Limb (tissue), 2 donors: ENCODE measurements at regions not wholly inside any gene's neighbourhood (a gene's known extent, or its start where the extent isn't known, plus 50 kb on each side); places are given as distances from the start of the nearest gene placed in this dataset.

Source experiments
- DNase-seq, 2 donors: peaks; one replicate each; pipeline ENCODE4 v3.0.0-alpha.2; 2016; ENCODE audit errors: extremely low spot score in 2 of 2

DNA sequence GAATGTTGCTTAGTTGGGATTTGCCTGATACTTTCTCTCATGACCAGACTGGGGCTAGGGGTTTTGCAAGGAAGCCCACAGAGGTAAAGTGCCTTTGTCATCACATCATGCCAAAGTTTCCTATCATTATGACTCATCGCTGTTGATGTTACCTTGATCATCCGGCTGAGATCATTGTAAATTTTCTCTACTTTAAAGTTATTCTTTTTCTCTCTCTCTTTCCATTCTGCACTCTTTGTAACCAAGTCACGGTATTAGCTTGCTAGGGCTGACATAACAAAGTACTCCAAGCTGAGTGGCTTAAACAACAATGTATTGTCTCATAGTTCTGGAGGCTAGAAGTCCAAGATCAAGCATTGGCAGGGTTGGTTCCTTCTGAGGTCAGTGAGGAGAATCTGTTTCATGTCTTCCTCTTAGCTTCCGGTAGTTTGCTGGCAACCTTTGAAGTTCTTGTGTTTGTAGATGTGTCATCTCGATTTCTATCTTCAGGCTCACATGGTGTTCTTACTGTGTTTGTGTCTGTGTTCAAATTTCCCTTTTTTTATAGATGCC, 113.0 kb downstream of the DTHD1 start:
- DNase-seq = no peak

DNA sequence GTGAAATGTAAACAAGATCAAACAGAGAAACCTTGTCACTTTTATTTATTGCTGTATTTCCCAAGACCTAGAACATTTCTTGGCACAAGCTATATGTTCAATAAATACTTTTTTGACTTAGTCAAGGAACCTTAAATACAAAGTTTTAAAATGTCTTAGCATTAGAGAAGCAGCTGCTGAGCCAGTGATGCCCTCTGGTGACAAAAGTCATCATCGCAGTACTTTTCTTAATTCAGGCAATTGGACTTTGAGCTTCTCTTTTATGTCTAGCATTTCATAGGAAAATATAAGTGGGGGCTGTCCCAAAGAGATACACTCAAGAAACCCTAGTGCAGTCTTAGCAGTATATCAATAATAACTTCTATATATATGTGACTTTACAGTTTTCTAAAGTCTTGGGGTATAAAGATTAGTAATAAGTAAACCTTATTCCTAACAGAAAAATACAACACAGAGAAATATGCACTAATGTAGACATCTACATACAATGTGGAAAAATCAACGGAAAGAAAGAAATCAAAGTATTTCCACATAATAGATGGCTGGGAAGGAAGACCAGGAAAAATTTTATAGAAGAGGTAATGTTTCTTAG, 118.4 kb downstream of the DTHD1 start:
- no peak for DNase-seq

DNA sequence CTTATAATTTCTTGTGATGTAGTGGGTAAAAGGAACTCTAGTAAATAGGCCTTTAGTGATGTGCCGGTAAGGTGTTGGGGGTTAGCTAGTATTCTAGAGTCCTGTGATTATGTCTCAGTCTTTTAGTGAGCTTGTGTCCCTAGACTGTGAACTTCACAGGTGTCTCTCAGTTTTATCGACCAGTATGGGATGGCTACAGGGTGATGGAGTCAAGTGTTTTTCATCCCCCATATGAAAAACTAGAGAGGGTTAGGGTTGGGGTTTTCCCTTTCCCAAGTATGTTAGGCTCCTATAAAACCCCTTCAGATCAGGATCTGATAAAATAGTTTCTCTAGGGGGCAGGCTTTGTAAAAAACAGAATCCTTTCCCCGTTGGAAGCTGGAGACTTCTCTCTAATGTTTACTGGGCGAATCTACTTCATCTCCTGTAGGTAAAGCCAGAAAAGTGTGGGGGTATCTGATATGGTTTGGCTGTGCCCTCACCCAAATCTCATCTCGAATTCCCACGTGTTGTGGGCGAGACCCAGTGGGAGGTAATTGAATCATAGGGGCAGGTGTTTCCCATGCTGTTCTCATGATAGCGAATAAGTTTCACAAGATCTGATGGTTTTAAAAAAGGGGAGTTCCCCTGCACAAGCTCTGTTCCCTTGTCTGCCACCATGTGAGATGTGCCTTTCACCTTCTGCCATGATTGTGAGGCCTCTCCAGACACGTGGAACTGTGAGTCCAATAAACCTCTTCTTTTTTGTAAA, 120.8 kb downstream of the DTHD1 start:
- no peak for DNase-seq

DNA sequence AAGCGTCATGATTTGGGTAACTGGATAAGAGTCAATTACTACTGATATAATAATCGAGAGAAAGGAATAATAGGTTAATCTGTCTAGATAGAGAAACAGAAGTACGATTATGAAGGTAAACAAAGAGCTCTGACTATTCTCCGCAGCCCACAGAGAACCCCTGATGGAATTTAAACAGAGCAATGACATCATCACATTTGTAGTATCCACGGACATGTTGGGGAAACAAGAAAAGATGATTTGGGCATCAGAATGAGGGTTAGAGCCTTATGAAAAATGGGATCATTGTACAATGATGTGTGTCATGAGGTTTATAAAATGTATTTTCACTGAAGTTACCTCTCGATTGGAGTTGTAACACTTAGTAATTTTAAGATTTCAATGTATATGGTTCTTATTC, 129.9 kb downstream of the DTHD1 start:
- no peak for DNase-seq

DNA sequence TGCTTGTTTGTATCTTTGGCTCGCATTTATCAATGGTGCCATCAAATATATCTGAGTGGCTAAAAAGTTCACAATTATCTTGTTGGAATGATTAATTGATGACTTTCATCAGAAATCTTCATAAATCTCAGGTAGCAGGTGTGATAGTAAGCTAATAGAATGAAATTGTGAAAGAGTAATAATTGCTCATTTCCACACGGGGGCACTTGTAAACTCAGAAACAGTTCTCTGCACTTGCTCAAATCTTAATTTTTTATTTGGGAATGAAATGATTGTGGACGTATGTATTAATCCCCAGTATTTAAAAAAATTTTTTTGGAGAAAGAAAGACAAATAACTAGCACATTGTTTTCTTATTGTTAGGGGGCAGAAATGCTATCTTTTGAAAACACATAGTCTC, 132.8 kb downstream of the DTHD1 start:
- DNase-seq = no peak

DNA sequence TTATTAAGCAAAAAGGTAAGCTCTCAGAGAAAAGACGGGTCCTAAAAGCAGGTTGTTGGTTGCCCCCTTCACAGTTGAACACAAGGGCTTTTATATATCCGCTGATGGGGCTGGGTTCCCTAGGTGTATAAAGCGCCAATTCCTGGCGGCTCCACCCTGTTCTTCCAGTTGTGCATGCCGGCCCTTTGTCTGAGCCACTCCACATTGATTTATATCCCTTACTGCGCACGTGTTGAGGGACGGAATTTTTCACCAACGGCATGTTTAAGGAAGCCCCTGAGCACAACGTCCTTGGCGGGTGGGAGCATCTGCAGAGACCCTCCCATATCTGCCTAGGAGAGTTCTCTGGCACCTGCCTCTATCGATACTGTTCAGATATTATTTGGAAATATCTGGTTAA, 135.7 kb downstream of the DTHD1 start:
- no peak for DNase-seq

DNA sequence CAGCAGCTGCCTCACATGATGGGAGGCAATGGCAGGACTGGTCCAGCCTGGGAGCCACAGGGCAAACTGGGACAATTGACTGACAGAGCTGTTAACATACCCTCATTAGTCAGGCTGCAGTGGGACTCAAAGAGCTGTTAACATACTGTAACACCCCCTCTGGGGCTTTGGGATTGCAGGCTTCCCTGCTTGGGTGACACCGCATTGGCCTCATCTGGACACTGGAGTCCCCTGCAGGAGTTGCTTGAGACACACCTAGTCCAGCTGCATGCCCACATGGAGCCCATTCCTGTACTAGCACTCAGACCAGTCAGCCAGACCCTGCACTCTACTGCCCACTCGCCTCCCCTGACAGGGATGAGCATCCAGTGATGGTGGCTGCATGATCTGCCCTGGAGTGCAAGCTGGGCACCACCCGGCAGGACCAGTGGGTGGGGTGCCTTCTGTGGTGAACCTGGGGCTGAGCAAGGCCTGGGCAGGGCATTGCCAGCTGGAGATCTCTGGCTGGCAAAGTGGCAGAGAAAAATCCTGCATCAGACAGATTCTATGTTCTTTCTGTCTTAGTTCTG, 138.8 kb downstream of the DTHD1 start:
- DNase-seq = no peak

DNA sequence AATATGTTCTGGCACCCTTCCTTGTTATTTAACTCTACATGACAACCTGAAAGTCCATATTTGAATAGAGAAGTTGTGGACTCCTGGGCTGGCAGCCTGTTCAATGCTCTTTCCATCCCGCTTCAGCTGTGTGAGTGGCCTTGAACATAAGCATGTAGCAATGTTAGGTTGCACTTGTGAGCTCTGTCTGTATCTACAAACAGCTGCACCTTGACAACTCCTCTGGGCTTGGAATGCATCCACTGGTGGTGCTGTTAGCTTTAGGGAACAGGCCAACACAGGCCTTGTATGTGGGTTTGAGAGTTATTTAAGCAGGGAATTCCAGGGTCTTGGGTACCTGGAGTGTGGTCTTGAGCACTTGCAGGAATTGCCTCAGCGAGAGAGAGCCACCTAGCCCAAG, 141.2 kb downstream of the DTHD1 start:
- DNase-seq = no peak

DNA sequence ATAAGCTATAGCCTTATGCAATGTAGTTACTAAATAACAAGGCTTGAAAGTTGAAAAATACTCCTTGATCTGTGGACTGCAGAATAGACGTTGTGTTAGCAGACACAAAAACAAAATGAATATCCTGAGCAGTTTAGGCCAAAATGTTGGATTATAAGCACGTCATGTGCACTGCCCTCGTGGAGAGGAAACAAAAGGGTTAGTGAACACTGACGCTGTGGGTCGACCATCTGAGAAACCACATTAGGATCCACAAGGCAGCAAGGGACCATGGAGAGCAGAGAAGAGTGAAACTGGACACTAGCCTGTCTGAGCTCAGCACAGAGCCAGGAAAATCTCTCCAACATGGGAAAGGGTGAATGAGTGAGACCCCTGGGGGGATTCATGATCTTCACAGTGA, 145.3 kb downstream of the DTHD1 start:
- DNase-seq = no peak

DNA sequence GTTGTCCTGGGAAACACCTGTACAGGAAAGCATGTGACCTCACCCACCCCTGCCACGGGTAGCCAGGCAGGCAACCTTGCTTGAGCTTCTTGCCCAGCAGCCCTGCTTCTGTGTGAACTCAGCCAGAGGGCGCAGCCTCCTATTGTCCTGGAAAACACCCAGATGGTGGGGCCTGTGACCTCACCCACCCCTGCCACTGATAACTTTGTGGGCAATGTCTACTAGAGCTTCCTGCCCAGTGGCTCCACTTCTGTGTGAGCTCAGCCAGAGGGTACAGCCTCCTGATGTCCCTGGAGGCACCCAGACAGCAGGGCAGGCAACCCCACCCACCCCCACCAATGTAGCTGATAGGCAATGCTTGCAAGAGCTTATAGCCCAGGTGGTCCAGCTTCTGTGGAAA, 146.3 kb downstream of the DTHD1 start:
- no peak for DNase-seq

DNA sequence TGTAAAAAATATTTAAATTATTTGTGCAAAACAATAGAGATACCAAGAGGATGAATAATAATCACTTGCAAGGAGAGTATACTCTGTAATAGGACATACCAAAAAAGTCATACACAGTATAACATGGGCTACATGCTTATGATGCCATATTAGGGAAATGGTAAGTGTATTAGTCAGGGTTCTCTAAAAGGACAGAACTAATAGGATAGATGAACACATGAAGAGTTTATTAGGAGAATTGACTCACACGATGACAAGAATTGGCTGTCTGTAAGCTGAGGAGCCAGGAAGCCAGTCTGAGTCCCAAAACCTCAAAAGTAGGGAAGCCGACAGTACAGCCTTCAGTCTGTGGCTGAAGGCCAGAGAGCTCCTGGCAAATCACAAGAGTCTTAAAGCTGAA, 151.2 kb downstream of the DTHD1 start:
- DNase-seq = no peak

DNA sequence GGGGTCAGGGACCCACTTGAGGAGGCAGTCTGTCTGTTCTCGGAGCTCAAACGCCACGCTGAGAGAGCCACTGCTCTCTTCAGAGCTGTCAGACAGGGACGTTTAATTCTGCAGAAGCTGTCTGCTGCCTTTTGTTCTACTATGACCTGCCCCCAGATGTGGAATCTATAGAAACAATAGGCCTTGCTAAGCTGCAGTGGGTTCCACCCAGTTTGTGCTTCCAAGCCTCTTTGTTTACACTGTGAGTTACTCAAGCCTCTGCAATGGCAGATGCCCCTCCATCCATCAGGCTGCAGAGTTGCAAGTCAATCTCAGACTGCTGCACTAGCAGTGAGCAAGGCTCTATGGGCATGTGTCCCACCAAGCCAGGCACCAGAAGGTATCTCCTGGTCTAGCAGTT, 158.1 kb downstream of the DTHD1 start:
- no peak for DNase-seq

DNA sequence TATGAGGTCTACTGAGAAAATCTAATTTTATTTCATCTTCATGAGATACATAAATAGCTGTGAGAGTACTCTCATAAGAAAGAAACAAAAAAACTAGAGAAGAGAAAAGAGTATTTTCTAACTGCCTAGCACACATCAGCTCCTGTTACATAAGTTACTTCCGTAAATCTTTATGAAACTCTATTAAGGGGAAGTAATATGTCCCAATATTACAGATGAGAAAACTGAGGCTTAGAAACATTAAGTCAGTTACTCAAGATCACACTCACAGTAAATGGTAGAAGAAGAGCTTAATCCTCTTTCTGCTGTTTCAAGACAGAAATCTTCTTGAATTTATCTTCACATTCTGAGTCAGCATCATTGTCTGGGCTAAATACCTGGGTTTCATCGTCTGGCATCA, 164.1 kb downstream of the DTHD1 start:
- no peak for DNase-seq

DNA sequence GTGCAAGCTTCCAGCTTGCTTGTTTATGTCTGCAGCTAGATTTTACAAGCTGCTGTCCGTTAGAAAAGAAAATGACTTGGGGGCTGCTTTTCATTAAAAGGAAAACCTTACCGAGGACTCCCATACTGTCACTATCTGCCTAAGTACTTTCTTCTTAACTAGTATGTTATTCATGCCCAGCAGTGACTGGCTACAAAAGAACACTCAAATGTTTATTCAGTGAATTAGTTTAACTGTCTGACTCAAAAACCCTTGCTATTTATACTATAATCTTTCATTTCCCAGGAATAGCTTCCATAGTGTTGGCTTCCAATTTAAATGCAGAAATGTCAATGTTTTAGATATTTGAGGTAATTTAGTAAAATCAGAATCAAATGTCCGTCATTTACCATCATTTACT, 164.9 kb downstream of the DTHD1 start:
- DNase-seq = no peak

DNA sequence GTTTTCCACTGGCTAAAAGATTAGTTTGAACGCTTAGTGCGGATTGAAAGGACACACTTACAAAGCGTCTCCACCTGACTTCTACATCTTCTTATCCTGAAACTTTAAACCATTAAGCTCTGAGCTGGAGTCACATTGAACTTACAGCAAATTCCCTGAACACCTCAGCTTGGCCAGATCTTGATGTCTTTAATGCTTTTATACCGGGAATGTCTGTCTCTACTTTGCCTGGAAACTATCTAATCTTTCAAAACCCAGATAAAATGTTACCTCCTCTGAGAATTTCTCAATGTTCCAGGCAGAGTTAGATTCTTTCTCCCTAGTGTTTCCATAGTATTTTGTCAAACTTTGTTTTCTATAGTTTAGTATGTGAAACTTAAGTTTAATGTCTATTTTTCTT, 179.9 kb downstream of the DTHD1 start:
- DNase-seq = no peak

DNA sequence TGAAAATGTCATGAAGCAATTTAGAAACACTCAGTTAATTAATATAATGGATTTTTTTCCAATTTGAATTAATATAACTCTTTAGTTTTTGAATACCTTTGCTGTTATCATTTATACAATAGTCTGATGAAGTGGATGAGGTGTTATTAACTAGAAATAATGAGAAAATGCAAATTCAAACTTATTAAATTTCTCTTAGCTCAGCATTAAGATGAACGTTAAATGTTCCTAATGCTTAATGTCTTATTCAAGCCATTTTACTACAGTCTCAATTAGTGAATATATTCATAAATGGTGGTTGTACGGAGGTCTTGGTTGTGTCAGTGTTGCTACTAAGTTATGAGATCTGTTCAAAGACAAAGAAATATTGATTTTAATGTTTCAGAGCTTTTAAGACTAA, 186.3 kb downstream of the DTHD1 start:
- no peak for DNase-seq

DNA sequence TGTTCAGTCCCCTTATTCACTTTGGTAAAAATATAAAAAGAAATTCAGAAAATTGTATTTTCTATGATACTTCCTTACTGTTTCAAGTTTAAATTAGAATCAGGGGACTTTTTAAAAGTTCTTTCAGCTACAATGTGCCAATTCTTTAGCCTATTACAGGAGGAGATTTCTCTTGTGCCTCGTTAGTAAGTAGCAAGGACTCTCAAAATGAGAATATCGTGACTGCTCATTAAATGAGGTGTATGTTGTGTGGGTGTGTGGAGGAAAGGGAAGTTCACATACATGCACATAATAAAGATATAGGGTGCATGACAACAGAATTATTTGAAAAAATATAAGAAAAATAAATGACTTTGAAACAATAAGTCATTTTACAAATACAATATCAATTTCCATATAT, 190.5 kb downstream of the DTHD1 start:
- DNase-seq = no peak

DNA sequence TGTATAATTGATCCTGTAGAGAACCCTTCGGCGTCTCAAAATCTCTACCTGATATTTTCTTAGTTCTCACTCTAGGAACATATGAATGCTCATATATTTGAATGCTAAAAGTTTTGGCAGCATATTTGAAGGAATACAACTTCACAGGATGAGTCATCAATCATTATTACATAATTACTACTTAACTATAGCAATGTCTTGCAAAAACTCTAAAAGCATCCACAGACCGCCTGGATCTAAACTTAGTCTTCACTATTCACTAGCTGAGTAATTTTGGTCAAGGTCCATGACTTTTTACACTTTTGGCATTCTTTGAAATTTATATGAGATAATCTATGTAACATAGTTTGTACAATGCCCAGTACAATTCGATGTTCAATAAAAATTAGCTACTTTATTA, 194.7 kb downstream of the DTHD1 start:
- DNase-seq = no peak

DNA sequence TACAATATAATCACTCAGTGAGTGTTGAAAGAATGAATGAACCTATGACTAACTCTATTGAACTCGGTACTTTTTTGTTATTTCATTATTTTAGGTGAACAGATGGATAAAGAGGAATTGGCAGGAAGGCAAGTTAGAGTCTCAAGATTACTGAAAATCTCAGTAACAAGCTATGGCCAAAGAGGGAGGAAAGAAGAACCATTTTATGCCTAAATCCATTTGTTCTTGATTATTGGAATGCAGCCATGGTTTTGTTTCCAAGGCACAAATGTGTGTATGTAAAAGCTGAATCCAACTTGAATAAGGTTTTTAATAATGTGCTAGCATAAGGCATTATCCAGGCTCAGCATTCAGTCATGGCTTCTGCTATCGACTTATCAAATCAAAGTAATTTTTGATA, 196.4 kb downstream of the DTHD1 start:
- no peak for DNase-seq

DNA sequence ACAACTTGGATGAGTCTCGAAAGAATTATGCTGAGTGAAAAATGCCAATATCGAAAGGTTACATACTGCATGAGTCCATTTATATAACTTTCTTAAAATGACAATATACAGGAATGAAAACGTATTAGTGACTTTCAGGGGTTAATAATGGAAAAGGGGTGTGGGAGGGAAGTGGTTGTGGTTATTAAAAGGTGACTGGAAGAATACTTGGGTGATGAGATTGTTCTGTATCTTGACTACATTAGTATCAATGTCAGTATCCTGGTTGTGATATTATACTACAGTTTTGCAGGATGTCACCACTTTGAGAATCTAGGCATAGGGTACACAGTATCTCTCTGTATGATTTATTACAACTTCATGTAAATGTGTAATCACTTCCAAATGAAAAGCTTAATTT, 204.5 kb downstream of the DTHD1 start:
- no peak for DNase-seq

DNA sequence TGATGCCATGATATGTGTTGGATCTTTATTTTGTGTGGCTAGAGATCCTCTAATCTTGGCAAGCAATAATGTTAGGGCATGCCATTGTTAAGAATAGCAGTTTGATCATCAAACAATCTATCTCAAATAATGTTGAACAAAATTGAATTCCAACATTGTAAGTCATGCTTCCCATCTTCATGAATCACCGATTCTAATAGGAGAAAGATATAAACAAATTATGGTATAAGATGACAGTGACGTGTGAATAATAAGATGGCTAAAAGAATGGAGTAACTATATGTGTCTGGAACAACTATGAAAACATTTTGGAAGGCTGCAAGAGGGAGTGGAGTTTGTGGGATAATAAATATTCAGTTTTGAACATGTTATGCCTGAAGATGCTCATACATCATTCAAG, 208.4 kb downstream of the DTHD1 start:
- DNase-seq = no peak

DNA sequence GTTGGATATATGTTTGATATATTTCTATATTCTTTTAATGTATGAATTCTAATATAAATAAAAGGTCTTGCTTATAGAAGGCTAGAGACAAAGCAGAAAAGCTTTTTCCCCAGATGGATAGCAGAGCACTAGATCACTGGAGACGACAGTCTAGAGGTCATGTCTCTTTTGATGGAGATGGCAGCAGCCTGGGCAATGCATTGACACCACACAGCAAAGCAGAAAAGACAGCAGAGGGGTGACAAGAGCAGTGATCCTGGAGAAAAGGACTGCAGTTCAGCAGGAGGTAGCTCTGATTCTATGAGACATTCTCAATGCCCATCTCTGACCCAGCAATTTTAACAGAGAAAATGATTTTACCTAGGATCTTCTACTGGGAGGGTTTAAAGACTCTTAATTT, 210.6 kb downstream of the DTHD1 start:
- DNase-seq = no peak

DNA sequence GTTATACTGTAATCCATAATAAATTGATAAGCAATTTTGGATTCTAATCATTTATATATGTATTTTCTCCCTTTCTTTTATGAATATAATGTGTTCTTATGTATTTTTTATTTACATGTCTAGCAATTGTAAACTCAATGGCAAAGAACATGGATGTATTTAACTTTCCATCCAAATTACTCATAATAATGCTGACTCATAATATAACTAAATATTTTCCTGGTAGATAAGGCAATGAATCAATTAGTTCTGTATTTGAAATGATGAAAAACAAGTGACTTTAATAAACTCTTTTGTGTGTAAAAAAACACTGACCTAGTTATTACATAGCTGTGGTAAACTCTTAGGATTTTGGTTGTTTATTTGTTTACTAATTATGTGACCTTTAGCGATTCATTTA, 211.2 kb downstream of the DTHD1 start:
- no peak for DNase-seq
